ENCODE measurements at regions not wholly inside any gene's neighbourhood (a gene's known extent, or its start where the extent isn't known, plus 50 kb on each side); places are given as distances from the start of the nearest gene placed in this dataset.

DNA sequence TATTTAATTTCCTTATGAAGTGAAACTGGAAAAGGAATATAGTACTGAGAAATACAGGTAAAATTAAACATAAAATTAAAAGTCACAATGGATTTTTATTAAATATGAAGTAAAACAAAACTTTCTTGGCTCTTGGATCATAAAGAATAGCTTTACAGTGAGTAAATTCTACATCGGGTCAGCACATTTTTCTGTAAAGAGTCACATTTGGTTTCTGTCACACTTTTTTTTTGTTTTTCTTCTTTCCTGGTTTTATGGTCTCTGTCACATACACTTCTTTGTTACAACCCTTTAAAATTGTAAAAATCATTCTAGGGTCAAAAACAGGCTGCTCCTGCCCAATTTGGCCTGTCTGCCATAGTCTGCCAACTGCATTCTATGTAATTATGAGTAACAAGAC, 254.4 kb upstream of the POU3F2 start:
- DNase-seq: no peak

DNA sequence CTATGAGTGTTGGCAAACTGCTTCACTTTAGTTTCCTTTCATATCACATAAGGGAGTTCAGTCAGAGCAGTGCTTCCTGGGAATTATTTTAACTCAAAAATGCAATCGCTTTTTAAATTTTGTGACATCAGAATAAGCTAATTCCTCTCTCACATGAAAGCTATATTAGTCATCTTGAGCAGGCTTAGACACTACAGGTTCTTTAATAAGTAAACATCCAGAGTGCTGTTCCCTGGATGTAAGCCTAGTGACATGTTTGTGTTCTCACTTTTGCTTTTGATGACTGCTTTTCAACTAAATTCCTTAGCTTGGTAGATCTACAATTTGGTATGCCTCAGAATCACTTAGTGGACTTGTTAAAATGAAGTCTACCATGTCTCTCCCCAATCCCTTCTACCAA, 252.7 kb upstream of the POU3F2 start:
- no peak for DNase-seq

DNA sequence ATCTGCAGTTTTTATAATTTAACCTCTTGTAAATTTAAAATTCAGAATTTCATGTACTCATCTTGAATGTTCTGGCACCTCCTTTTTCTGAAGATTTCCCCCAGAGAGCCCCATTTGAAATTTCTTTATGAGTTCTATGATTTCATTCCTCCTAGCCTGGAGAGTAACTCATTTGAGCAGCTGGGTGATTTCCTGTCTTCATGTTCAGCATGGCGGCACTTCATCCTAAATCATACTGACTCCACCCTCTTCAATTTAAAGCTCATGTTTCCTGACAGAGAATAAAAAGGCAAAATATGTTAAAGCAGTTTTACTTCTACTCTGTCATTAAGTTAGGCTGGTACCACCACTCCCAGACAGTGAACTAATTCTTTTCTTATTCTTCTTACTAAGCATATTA, 250.9 kb upstream of the POU3F2 start:
- no peak for DNase-seq

DNA sequence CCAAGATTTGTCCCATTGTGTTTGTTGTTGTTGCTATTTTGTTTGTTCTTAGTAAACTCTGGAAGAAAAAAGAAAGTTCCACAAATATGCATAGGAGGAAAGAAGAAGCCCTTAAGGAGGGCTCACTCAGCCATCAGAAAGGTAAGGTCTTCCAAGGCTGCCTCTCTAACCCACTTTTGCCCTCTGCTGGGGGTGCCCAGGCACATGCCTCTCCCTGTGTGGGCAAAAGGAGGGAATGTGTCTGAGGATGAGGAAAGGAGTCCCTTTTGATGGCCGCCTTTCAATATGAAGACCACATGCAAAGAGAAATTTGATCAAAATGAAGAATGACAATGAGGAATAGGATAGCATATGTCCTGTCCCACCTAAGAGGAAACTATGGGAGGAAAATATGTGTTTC, 248.2 kb upstream of the POU3F2 start:
- no peak for DNase-seq

DNA sequence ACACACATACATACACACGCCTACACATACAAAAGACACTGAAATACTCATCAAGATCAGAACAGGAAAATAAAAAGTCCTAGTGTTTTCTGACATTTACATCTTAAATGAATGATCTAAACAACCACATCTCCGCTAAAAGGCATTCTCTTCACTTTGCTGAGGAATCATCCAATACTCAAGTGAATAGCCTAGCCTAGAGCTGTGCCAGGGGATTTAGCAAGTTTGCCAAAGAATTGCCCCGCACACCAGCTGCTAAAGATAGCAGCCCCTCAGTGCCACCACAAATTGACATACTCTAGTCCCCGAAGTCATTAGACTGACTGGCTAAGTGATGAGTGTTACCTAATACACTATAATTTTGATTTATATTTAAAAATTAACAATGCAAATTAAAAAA, 246.8 kb upstream of the POU3F2 start:
- no peak for DNase-seq

DNA sequence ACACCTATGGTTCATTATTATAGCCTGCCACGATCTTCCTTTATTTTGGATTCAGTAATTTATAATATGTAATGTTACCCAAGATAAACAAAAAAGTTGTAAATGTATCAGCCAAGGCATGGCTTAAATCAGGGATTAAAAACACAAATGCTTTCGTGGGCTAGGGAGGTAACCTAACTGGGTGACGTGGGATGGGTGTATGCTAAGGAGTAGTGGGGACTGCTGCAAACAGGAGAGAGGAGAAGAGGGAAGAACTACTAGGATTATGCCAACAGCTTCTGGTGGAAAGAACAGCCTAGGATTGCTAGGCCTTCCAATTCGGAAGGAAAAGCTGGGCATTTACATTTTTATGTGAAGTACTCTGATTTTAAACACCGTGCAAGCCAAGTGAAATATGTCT, 244.8 kb upstream of the POU3F2 start:
- DNase-seq: no peak

DNA sequence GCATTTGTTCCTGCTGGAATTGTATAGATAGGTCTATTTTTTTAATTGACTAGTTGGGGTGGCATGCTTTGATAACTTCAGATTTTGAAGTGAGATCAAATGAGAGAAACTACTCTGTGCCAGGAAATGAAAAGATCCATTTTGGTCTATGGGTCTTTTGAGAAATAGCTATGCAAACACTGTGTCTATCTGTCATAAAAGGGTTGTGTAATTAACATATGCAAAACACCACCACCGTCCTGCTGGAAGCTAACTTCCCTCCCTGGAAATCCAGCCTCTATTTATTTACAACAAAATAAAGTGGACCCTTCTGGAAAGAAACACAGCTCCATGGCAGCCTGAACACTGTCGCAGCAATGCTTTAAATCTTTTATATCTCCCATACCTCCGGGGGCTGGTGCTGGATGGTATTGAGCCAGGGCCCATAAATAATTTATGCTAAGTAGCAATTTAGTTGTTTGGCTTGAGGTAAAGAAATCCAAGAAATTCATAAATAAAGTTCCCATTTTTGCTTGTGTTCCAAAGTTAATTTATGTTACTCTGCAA, 244.2 kb upstream of the POU3F2 start:
- DNase-seq: no peak

DNA sequence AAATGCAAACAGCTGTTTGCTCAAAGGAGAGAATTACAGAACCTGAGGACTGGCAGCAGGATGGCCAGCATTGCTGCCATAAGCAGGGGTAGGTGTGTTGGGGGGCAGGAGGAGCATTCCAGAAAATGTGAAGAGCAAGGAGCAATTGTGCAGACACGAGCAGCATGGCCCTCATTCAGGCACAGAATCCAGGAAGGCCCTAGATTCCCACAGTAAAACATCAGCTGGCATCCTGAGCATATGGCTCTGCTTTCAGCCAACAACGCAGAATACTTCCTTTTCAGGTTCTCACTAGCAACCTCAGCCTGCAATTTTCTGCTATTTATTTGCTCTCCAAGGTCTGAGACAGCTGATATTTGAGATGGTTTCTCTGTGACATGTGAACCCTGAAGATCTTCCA, 243.4 kb upstream of the POU3F2 start:
- no peak for DNase-seq

DNA sequence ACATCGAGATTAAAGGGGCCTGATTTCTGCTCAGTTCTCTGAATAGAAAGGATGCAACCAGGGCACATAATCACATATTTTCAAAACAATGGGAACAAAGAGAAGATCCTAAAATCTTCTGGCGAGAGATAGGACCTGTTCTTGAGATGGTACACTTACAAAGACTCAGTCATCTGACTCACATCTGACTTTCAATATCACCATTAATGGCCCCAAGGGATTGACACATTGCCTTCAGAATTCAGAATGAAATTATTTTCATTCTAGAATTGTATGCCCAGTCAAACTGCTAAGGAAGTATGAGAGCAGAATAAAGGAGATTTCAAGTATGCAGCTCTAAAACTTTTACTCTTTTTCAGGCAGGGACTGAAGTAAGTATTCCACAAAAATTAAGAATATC, 240.7 kb upstream of the POU3F2 start:
- DNase-seq: no peak

DNA sequence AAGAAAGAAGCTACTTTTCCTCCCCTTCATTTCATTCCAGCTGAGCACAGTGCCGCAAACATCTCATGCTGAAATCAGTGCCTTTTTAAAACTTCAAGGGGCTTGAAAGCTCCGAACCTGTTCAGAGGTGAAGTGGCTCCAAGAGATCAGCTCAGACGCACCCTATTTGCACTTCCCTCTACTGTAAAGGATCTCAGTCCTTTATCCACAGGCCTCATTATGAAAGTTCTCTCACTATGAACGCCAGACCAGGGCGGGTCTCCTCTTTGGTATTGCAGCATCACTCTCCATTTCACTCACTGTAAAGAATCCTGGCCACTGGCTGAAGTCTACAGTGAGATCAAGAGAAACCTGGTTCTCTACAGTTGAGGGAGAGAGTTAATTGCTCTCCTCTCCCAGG, 232.7 kb upstream of the POU3F2 start:
- DNase-seq: no peak

DNA sequence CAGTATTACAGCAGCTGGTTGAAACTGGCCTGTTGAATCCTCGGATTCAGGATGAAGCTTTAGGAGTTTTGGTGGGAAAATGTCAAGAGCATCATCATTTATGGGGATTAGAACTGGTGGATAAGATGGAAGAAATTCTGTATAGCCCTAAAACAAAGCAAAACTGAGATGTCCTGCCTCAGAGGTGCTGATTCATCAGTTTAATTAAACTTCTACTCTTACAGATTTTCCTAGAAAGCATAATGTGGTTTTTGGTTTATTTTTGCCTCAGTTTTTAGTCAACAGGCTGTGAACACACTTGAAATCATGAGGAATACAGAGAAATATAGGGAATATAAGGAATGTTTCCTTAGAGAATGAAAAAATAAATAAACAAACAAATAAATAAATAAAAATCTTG, 228.7 kb upstream of the POU3F2 start:
- DNase-seq: no peak

DNA sequence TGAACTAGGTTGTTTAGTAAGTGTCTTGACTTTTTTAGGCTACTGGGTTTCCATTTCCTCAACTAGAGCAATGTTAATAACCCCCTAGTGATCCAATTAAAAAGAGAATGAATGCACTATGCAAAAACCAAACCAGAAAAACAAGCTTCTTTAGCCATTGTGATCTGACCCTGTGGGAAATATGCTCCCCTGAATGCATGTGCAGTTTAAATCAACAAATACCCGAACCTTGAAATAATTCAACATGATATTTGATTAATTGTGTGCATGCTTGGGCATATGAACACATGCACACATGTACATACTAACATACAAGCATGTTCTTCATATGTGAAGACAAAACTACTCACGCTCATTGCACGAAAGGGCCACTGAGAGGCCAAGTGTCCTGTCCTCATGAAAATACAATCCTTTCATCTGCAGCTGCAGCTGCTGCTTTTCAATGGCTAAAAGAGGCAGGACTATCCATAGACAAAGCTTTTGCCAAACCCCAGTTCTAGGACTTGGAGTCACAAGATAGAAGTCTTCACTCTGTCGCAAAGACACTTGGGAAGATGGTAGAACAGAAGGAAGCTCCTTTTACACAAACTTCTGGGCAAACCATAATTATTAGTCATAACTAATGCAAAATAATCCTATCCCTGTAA, 207.1 kb upstream of the POU3F2 start:
- DNase-seq: no peak

DNA sequence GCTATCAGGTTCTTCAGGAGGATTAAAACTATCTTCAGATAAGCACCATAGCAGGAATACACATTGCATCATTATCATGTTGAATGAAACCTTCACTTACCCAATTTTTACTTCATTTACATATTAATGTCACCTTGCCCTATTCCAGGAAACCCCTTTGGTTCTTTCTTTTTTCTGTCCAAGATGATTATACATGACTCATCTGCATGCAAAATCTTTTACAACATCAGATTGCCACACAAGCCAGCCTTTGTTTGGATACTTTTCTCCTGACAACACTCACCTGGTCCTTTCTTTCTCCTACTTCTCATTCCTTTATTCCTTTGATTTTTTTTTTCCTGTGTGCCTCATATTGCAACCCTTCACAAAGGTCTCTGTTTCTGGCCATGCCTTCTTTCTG, 200.5 kb upstream of the POU3F2 start:
- DNase-seq: no peak

DNA sequence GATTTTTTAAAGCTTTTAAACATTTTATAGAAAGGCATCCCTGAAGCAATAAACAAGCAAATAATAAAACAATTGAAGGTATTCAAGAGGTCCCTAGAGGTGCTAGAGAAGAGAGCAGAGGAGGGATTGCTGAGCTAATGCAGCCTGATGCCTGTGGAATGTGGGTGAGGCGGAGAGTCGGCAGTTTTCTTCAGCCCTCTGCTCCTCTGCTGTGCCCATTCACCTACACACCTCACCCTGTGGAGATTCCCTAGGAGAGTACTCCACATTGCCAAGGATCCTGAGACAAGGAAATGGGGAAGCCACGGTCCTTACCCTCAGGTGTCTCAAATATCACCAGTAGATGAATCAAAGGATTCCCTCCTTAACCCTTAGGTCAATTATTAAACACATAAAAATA, 199.8 kb upstream of the POU3F2 start:
- DNase-seq: no peak

DNA sequence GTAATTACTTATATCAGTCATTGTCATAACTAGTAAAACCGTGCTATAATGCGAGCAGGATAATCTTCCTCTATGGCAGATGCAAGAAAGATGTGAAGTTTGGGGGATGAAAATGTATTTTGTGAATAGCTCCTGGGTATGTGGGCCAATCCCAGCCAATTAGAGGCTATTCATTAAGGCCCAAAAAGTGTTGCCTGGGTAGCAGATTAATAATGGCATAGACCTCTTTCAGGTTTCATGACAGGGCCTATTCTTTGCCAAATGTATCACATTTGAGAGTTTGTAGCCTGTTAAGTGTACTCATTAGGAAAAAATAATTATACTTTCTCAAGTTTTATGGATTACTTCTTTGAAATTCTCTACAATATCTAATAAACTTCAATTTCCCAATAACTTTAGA, 199.2 kb upstream of the POU3F2 start:
- DNase-seq: no peak

DNA sequence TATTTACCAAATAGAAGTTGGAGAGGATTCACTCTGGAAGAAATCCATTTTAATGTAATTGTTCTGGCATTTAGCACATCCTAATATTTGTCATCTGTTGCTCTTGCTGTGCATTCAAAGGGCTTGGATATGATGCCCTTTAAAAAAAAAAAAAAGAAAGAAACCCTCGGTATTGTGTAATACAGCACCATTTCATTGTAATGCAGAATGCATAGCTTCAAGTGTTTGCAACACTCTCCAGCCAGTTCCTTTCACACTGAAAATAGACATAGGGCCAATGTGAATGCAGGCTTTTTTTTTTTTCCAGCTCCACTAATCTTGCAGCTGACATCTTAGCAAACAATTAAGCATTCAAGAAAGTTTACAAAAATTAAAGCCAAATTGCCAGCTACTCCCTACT, 197.4 kb upstream of the POU3F2 start:
- no peak for DNase-seq

DNA sequence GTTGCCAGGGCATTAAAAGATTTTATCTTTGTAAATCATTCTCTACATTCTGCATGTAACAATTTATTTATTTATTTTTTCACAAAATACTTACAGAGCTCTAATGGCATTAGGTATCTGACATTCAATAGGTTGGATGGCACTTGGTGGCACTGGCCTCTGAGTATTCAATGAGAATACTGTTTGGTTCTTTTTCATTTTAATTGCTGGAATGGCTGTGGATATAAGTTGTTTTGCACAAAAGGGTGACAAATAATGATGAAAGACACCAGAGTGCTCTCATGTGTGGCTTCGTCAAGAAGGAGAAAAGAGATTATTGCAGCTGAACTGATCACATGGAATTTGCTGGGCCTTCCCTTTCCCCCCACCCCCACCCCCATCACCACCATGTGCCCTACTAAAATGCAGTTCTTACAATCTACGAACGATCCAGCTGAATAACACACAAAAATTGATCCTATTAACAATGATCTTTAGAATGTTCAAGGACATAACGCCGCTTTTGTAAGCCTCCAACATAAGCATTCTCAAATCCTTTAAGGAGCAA, 195.2 kb upstream of the POU3F2 start:
- no peak for DNase-seq

DNA sequence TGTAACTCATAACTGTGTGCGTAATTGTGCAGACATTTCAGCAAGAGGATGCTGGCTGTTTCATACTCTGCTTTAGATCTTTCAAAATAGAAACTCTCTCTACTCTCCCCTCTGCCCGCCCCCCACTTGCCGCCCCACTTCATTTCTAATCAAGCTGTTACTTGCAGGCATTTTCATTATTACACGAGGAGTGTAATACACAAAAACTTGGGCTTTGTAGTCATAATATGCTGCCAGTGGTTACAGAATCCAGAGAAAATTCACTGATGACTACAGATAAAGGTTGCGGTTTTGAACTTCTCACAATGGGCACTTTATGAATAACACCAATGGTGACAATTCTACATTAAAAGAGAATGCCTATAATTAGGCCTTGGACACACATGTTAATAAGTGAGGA, 194.0 kb upstream of the POU3F2 start:
- no peak for DNase-seq

DNA sequence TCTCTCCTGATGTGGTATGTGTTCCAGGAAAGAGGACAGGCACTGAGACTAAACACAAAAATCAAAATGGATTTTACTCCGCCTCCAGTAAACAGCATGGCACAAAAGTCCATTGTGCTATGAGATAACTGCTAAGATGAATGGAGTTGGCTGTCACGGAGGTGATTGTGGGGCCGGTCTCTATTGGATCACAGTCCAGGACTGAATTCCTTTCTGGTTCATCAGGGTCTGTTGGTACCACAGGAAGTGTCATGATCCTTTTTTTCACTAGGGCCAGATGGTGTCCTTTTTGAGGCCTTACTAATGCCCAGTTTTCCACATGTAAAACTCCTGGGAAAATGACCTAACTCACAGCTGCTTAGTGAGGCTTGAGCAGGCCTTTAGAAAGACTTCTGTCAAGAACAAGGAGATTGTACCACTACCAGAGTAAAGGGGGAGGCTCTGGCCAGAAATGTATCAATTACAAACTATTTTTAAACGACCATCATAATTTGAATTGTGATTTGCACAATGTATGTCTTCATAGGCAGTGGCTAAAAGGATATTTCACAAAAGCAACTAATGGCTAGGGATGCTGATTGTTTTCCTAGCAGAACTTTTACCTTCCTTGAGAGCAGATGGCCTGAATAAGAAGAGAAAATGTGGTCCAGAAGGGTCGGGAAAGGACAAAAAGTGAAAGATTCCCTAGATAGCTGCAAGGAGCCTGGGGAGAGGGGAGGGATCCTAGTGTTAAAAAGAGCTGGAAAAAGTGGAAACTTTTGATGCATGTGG, 192.2 kb upstream of the POU3F2 start:
- DNase-seq: no peak

DNA sequence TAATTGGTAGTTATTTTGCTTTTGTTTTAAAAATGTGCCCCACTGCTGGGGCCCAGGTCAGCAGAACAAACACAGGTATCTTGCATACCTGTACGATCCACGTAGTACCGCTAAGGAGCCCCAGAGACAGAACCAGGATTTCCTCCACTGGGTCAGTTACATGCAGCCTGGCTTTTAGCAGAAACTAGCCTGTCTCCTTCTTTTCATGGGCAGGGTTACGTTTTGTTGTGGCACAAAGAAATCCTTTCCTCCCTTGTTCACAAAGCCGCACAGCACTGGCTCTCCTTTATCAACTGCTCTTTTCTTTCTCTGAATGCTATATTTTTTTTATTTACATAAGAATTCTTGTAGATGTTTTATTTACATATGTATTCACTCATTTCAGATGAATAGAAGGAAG, 190.3 kb upstream of the POU3F2 start:
- DNase-seq: no peak

DNA sequence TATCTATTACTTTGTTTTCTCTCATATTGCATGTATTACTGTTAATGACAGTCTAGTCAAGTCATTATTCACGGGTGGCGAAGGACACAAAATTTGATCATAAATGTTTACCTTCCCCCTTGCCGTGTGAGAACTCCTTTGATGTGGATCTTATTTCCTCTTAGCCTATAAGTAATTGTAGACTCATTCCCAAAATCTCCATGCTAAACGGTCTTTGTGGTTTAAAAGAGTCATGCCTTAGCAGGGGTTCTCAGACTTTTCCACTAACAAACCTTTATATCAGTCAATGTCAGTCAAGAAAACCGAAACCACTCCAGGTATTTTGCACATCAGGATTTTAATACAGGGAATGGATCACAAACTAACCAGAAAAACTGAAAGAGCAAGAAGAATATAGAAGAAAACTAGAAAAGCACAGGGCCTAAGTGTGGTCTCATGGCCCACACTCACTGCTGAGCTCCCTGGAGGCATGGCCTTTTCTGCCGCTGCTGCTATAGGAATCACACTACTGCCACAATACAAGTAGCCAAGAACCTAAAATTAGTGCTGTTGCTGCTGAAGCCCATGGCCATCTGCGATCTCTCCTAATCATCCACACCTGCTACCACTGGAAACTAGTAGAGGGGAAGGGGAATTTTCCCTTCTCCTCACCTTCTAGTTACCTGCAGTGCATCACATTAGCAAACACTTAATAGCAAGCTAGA, 186.0 kb upstream of the POU3F2 start:
- no peak for DNase-seq

DNA sequence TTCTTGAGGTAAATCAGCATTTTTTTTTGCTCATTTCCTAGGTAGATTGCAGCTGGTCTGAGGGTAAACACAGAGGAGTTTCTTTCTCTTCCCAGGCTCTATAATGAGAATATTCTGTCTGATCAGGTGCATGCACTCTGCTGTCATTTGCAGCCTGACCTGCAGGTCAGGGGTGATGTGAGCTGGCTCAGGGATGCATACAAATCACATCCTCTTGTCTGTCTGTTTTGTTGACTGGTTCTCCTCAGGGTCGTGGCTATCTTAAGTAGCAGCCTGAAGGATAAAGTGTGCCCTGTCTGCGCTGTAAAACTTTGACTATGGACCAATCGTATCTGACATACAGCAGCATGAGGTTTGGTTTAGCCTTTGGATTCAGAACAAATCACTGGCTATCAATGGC, 183.4 kb upstream of the POU3F2 start:
- DNase-seq: no peak

DNA sequence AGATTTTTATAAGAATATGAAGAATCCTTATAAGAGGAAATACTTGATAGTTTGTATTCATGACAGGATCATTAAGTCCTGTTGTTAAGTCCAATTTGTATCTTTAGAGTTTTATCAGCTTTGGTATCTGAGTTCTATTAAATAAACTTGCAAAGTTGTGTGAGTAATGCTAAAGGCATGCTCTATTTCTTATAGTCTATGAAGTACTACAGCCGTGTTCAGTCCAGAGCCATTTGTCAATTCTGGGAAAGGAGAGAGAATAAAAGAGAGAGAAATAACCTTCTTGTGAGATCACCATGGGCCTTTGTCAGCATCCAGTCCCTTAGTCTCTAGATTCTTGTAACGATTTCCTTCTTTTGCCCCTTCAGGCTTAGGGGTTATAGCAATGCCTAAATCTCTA, 181.2 kb upstream of the POU3F2 start:
- no peak for DNase-seq

DNA sequence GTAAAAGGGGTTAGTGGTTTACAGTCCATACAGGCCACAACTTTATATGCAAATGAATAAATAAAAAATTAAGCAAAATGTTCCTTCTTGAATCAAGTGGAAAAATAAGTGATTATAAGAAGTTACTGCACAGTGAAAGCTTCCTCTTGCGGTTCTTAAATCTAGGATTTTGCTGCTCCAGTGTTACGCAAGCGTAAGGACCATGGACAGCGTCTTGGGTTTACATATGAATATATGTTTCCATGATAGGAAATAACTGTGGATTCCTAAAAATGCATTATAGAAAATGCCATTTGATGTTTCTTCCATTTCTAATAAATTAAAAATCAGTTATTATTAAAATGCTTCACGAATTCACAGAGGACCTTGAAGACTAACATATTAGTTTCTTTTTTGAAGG, 176.6 kb upstream of the POU3F2 start:
- no peak for DNase-seq
